ENCODE measurements at regions not wholly inside any gene's neighbourhood (a gene's known extent, or its start where the extent isn't known, plus 50 kb on each side); places are given as distances from the start of the nearest gene placed in this dataset.

DNA sequence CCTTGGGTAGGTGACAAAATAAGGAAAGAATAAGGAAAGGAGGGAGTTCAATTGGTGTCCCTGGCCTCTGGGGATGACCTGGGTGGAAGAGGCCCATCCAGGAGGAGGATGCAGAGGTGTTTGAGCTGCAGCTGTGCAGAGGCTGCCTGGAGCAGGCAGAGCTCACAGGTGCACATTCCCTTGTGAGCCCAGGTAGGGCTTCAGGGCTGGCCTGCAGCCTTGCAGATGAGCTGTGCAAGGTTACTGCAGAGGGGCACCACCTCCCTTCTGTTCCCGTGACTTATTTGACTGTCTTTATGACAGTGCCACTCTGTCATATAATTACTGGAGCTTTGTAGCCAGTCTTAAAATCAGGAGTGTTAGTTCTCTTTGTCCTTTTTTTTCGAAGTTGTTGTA lies 263.2 kb upstream of the HS6ST1 start:
- TF ChIP-seq, protein P1, sequence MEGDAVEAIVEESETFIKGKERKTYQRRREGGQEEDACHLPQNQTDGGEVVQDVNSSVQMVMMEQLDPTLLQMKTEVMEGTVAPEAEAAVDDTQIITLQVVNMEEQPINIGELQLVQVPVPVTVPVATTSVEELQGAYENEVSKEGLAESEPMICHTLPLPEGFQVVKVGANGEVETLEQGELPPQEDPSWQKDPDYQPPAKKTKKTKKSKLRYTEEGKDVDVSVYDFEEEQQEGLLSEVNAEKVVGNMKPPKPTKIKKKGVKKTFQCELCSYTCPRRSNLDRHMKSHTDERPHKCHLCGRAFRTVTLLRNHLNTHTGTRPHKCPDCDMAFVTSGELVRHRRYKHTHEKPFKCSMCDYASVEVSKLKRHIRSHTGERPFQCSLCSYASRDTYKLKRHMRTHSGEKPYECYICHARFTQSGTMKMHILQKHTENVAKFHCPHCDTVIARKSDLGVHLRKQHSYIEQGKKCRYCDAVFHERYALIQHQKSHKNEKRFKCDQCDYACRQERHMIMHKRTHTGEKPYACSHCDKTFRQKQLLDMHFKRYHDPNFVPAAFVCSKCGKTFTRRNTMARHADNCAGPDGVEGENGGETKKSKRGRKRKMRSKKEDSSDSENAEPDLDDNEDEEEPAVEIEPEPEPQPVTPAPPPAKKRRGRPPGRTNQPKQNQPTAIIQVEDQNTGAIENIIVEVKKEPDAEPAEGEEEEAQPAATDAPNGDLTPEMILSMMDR (IDR thresholded peaks at IDR 0.05 in 4 of 5, conservative IDR thresholded peaks at IDR 0.05 in 1 of 5) = no peak
- TF ChIP-seq POLR2A (IDR thresholded peaks at IDR 0.05) = no peak
